Nephron (organoid): ENCODE measurements at regions not wholly inside any gene's neighbourhood (a gene's known extent, or its start where the extent isn't known, plus 50 kb on each side); places are given as distances from the start of the nearest gene placed in this dataset.

Experiments
- H3K27ac Mint-ChIP-seq, 3 experiments: 2 replicates each; pipeline ENCODE4 v1.8.0; 2020; ENCODE audit warnings: mixed read lengths in 3 of 3, mild to moderate bottlenecking in 2 of 3, moderate library complexity in 1 of 3
- H3K27me3 Mint-ChIP-seq: 2 replicates; pipeline ENCODE4 v1.8.0; 2021; ENCODE audit warnings: low read depth, mild to moderate bottlenecking, moderate library complexity, mixed read lengths
- H3K36me3 Mint-ChIP-seq: 2 replicates; pipeline ENCODE4 v1.8.0; 2020; ENCODE audit warnings: low read depth, mixed read lengths
- H3K4me1 Mint-ChIP-seq: 2 replicates; pipeline ENCODE4 v1.8.0; 2020; ENCODE audit warnings: mixed read lengths
- H3K4me3 Mint-ChIP-seq, 3 experiments: 2 replicates each; pipeline ENCODE4 v1.8.0; 2020; ENCODE audit warnings: mild to moderate bottlenecking in 3 of 3, mixed read lengths in 3 of 3, moderate library complexity in 2 of 3
- H3K9me3 Mint-ChIP-seq: 2 replicates; pipeline ENCODE4 v1.8.0; 2020; ENCODE audit warnings: mixed read lengths
- CTCF ChIP-seq, 3 experiments: fragments of 200-600 bp; sonication (generic); IDR thresholded peaks; one replicate each; pipeline ENCODE4 v1.5.0; 2021; ENCODE audit warnings: antibody characterized with exemption in 3 of 3; ENCODE audit not compliant: unreplicated experiment in 3 of 3

- peak; percentile 21 to 36 (median 32) for TF ChIP-seq CTCF (IDR thresholded peaks at IDR 0.05; ENCODE audit: unreplicated experiment in 3 of 3)
- Mint-ChIP-seq H3K36me3 (peaks cover 4% of the 10 kb centered on the region), H3K9me3 (no peaks in the 10 kb centered on the region), H3K4me3 (peak overlapping the region; percentile 91 to 97 (median 91)), H3K27ac (peak overlapping the region; percentile 96 to 99 (median 97)), H3K27me3 (peaks cover 4% of the 10 kb centered on the region), H3K4me1 (peaks cover 33% of the 10 kb centered on the region)
Observed at GRCh38 chr12:30823156-30823699, 68.5 kb upstream of the CAPRIN2 start.

- H3K27me3 Mint-ChIP-seq: peaks cover 4% of the 10 kb centered on the region
- peaks cover 33% of the 10 kb centered on the region for H3K4me1 Mint-ChIP-seq
- no peak for TF ChIP-seq CTCF (IDR thresholded peaks at IDR 0.05; ENCODE audit: unreplicated experiment in 3 of 3)
- H3K27ac Mint-ChIP-seq: peak overlapping the region; percentile 96 to 99 (median 97)
- peaks cover 4% of the 10 kb centered on the region for H3K36me3 Mint-ChIP-seq
- H3K9me3 Mint-ChIP-seq: no peaks in the 10 kb centered on the region
- peak overlapping the region; percentile 91 to 97 (median 91) for H3K4me3 Mint-ChIP-seq
Observed at GRCh38 chr12:30822385-30823155, 67.8 kb upstream of the CAPRIN2 start.

GRCh38 chr12:30820406-30820946 lies 65.7 kb upstream of the CAPRIN2 start:
- Mint-ChIP-seq H3K4me3 (peak overlapping the region; percentile 91 to 97 (median 91)), H3K27me3 (no peaks in the 10 kb centered on the region), H3K27ac (peak overlapping the region; percentile 24 to 97 (median 41)), H3K4me1 (peaks cover 33% of the 10 kb centered on the region), H3K9me3 (no peaks in the 10 kb centered on the region), H3K36me3 (peaks cover 4% of the 10 kb centered on the region)
- TF ChIP-seq CTCF (IDR thresholded peaks at IDR 0.05; ENCODE audit: unreplicated experiment in 3 of 3): no peak

- no peak for TF ChIP-seq CTCF (IDR thresholded peaks at IDR 0.05; ENCODE audit: unreplicated experiment in 3 of 3)
- Mint-ChIP-seq H3K27me3 (no peaks in the 10 kb centered on the region), H3K36me3 (peaks cover 4% of the 10 kb centered on the region), H3K9me3 (no peaks in the 10 kb centered on the region), H3K4me1 (peaks cover 24% of the 10 kb centered on the region), H3K4me3 (peak overlapping the region in 2 of 3 experiments; percentile 16 to 25), H3K27ac (no peak overlapping the region)
Observed at GRCh38 chr12:30818562-30818961, 63.8 kb upstream of the CAPRIN2 start.

- Mint-ChIP-seq H3K9me3 (no peaks in the 10 kb centered on the region), H3K4me3 (no peak overlapping the region), H3K4me1 (peaks cover 16% of the 10 kb centered on the region), H3K36me3 (peaks cover 4% of the 10 kb centered on the region), H3K27me3 (no peaks in the 10 kb centered on the region), H3K27ac (no peak overlapping the region)
- TF ChIP-seq CTCF (IDR thresholded peaks at IDR 0.05; ENCODE audit: unreplicated experiment in 3 of 3): no peak
Observed at GRCh38 chr12:30816742-30817465, 62.2 kb upstream of the CAPRIN2 start.
